Smooth muscle cell (in vitro differentiated cells): ENCODE measurements at regions not wholly inside any gene's neighbourhood (a gene's known extent, or its start where the extent isn't known, plus 50 kb on each side); places are given as distances from the start of the nearest gene placed in this dataset.
"Not testable (repeated sequence)": the region's sequence is repeated elsewhere in the genome, so short reads cannot be mapped to it uniquely, and the experiment has no call there.

Source experiments
- DNase-seq: peaks from one replicate; lab custom pipeline; 2025; ENCODE audit not compliant: unreplicated experiment; lab: John Stamatoyannopoulos, UW
- H2AFZ ChIP-seq: fragments of 200-600 bp; sonication (generic); 2 replicates; pipeline ENCODE4 v1.6.0; 2016; ENCODE audit warnings: antibody characterized with exemption, low read depth, mild to moderate bottlenecking
- H3F3A ChIP-seq: fragments of 200-600 bp; sonication (generic); 2 replicates; pipeline ENCODE4 v1.6.0; 2017; ENCODE audit warnings: antibody characterized with exemption, low read depth
- H3K27ac ChIP-seq: fragments of 200-600 bp; sonication (generic); 2 replicates; pipeline ENCODE4 v1.5.1; 2016; ENCODE audit warnings: low read depth, mild to moderate bottlenecking
- H3K27me3 ChIP-seq: fragments of 200-600 bp; sonication (generic); 2 replicates; pipeline ENCODE4 v1.6.1; 2016; ENCODE audit warnings: low read depth, mild to moderate bottlenecking
- H3K36me3 ChIP-seq: fragments of 200-600 bp; sonication (generic); 2 replicates; pipeline ENCODE4 v1.5.1; 2016; ENCODE audit warnings: low read depth
- H3K4me1 ChIP-seq: fragments of 200-600 bp; sonication (generic); 2 replicates; pipeline ENCODE4 v1.5.1; 2016; ENCODE audit warnings: low read depth
- H3K4me2 ChIP-seq: fragments of 200-600 bp; sonication (generic); 2 replicates; pipeline ENCODE4 v1.6.0; 2016; ENCODE audit warnings: mild to moderate bottlenecking
- H3K4me3 ChIP-seq: fragments of 200-600 bp; sonication (generic); 2 replicates; pipeline ENCODE4 v1.5.1; 2016; ENCODE audit warnings: mild to moderate bottlenecking
- H3K79me2 ChIP-seq: fragments of 200-600 bp; sonication (generic); 2 replicates; pipeline ENCODE4 v1.6.0; 2016; ENCODE audit warnings: low read depth, mild to moderate bottlenecking
- H3K9ac ChIP-seq: fragments of 200-600 bp; sonication (generic); 2 replicates; pipeline ENCODE4 v1.6.0; 2016; ENCODE audit warnings: low read depth
- H3K9me3 ChIP-seq: fragments of 200-600 bp; sonication (generic); replicated peaks from 2 replicates; pipeline ENCODE4 v1.5.1; 2016; ENCODE audit warnings: low read depth
- H4K20me1 ChIP-seq: fragments of 200-600 bp; sonication (generic); 2 replicates; pipeline ENCODE4 v1.6.0; 2016; ENCODE audit warnings: low read depth
- WGBS: methylation state at CpG from one replicate; pipeline ENCODE4 v1.1.7; 2016; ENCODE audit warnings: low lambda C conversion rate; 5-methylcytosine and 5-hydroxymethylcytosine counted together
- TF ChIP-seq, protein P1 (sequence below): fragments of 200-600 bp; sonication (generic); IDR thresholded peaks from 2 replicates; pipeline ENCODE4 v1.5.1; 2017; ENCODE audit warnings: borderline replicate concordance, mild to moderate bottlenecking, antibody characterized with exemption; ENCODE audit not compliant: insufficient read depth, poor library complexity, severe bottlenecking

GRCh38 chr7:15130666-15131541 is 228.4 kb upstream of the DGKB start:
- Histone ChIP-seq H4K20me1 (no peaks in the 10 kb centered on the region), H3K27ac (no peak overlapping the region), H2AFZ (no peak overlapping the region), H3K4me1 (peaks cover 6% of the 10 kb centered on the region), H3K9ac (no peak overlapping the region), H3K27me3 (no peaks in the 10 kb centered on the region), H3K9me3 (no peaks in the 10 kb centered on the region), H3K4me2 (peak overlapping the region; percentile 70), H3K4me3 (no peak overlapping the region), H3K36me3 (no peaks in the 10 kb centered on the region), H3F3A (no peaks in the 10 kb centered on the region), H3K79me2 (no peaks in the 10 kb centered on the region)
- 73% methylated on average over 4 of the region's 4 CpGs for WGBS
- TF ChIP-seq, protein P1, sequence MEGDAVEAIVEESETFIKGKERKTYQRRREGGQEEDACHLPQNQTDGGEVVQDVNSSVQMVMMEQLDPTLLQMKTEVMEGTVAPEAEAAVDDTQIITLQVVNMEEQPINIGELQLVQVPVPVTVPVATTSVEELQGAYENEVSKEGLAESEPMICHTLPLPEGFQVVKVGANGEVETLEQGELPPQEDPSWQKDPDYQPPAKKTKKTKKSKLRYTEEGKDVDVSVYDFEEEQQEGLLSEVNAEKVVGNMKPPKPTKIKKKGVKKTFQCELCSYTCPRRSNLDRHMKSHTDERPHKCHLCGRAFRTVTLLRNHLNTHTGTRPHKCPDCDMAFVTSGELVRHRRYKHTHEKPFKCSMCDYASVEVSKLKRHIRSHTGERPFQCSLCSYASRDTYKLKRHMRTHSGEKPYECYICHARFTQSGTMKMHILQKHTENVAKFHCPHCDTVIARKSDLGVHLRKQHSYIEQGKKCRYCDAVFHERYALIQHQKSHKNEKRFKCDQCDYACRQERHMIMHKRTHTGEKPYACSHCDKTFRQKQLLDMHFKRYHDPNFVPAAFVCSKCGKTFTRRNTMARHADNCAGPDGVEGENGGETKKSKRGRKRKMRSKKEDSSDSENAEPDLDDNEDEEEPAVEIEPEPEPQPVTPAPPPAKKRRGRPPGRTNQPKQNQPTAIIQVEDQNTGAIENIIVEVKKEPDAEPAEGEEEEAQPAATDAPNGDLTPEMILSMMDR: no peak
- no peak for DNase-seq

DNA sequence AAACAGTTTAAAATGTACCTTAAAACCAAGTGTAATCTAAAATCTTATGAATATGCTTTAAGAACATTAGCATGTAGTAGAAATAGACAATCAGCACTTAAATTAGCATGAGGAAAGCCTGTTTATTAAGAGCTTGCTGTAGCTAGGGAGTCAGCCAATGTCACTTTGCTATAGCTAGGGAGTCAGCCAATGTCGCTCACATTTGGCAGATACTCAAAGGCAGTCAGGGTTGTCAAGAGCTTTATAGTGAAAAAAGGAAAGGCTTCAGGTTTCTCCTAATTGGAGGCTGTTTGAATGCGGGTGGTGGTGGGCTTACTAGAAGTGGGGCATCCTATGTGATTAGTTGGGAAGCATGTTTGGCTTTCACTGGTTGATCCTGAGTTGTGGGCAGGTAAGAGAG is 226.2 kb upstream of the DGKB start:
- no peak overlapping the region for H3K27ac ChIP-seq
- 91% methylated on average over 2 of the region's 2 CpGs for WGBS
- H3K9ac ChIP-seq: no peak overlapping the region
- no peak for DNase-seq
- H2AFZ ChIP-seq: no peak overlapping the region
- no peaks in the 10 kb centered on the region for H3F3A ChIP-seq
- no peaks in the 10 kb centered on the region for H3K27me3 ChIP-seq
- H3K4me2 ChIP-seq: no peak overlapping the region
- H3K79me2 ChIP-seq: no peaks in the 10 kb centered on the region
- H4K20me1 ChIP-seq: no peaks in the 10 kb centered on the region
- H3K4me1 ChIP-seq: peaks cover 6% of the 10 kb centered on the region
- no peak overlapping the region for H3K4me3 ChIP-seq
- no peaks in the 10 kb centered on the region for H3K9me3 ChIP-seq
- H3K36me3 ChIP-seq: no peaks in the 10 kb centered on the region
- TF ChIP-seq, protein P1: no peak

DNA sequence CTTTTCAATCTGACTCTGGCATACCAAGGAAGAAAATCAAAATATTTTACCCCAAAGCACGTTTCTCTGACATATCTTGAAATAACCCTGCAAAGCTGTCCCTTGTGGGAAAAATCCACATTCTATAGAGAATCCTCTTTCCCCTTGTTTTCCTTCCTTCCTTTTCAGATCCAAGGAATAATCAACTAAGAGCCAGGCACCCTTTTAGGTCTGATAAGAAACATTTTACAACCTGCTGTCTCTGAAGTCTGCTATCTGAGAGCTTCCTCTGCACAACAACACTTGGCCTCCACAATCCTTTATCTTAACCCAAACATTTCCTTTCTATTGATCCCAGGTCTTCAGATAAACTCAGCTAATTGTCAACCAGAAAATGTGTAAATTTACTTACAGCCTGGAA is 224.1 kb upstream of the DGKB start:
- not testable (repeated sequence) for H3K4me1 ChIP-seq, H3K27me3 ChIP-seq, H4K20me1 ChIP-seq, H3F3A ChIP-seq, H3K9ac ChIP-seq, H3K4me2 ChIP-seq, H3K4me3 ChIP-seq, H3K27ac ChIP-seq, H3K9me3 ChIP-seq, H3K79me2 ChIP-seq, H2AFZ ChIP-seq, DNase-seq, H3K36me3 ChIP-seq
- WGBS: 27% methylated on average over 1 of the region's 1 CpG

DNA sequence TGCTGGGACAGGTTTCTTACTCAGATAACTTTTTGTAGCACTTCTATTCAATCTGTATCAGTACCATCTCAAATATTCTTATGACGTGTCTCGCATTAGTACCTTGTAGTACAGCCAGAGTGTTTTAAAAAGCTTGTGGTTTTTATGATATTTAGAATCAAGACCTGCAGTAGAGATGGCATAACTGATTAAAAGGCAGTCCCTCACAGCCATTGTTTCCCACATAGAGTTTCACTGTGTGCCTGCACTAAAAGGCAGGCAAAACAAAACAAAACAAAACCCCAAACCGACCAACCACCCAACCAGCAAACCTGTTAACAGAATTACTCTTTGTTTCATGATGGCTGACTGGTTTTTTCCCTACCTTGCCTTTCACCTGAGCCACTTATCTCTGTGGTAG is 221.3 kb upstream of the DGKB start:
- Histone ChIP-seq H3K36me3 (no peaks in the 10 kb centered on the region), H3K9me3 (no peaks in the 10 kb centered on the region), H4K20me1 (no peaks in the 10 kb centered on the region), H3K4me2 (no peak overlapping the region), H3F3A (no peaks in the 10 kb centered on the region), H3K4me1 (no peaks in the 10 kb centered on the region), H2AFZ (no peak overlapping the region), H3K27me3 (no peaks in the 10 kb centered on the region), H3K27ac (no peak overlapping the region), H3K4me3 (no peak overlapping the region), H3K79me2 (no peaks in the 10 kb centered on the region), H3K9ac (no peak overlapping the region)
- TF ChIP-seq, protein P1: no peak
- 70% methylated on average over 3 of the region's 3 CpGs for WGBS
- DNase-seq: no peak
